Naive thymus-derived CD4-positive, alpha-beta T cell (primary cell): ENCODE measurements at regions not wholly inside any gene's neighbourhood (a gene's known extent, or its start where the extent isn't known, plus 50 kb on each side); places are given as distances from the start of the nearest gene placed in this dataset.

Experiments used
- ATAC-seq: fragments of 150-1000 bp; cut with Tn5 transposase; 2 replicates; pipeline ENCODE4 v1.10.0; 2021; ENCODE audit warnings: mild to moderate bottlenecking, moderate library complexity
- CTCF ChIA-PET: fragments of 350-600 bp; sonication (Branson Sonifier 250); formaldehyde crosslinking; loops from one replicate; lab custom pipeline; 2021; ENCODE audit warnings: antibody characterized with exemption; lab: Charles Lee
- POLR2A ChIA-PET: fragments of 350-600 bp; sonication (Branson Sonifier 250); formaldehyde crosslinking; loops from one replicate; lab custom pipeline; 2021; ENCODE audit warnings: antibody characterized with exemption, inconsistent platforms; lab: Charles Lee
- DNase-seq, 9 donors: peaks; one replicate each; pipeline versions ENCODE4 v3.0.0 to v3.0.0-alpha.2; 2020 to 2022; ENCODE audit warnings: mixed read lengths in 1 of 9
- H3K27ac ChIP-seq: one replicate; pipeline ENCODE4 v1.7.0; 2013; ENCODE audit warnings: mild to moderate bottlenecking, low read depth, low read length, moderate library complexity
- H3K27me3 ChIP-seq, 2 donors: one replicate each; pipeline ENCODE4 v1.7.0; 2013; ENCODE audit warnings: low read length in 2 of 2, mild to moderate bottlenecking in 2 of 2, moderate library complexity in 2 of 2; ENCODE audit not compliant: control insufficient read depth in 2 of 2, insufficient read depth in 2 of 2
- H3K36me3 ChIP-seq, 3 experiments: 1 replicate in 2 of 3; 2 replicates in 1 of 3; pipeline ENCODE4 v1.7.0; 2013; ENCODE audit warnings: low read length in 3 of 3, mild to moderate bottlenecking in 3 of 3, moderate library complexity in 1 of 3; ENCODE audit not compliant: insufficient read depth in 3 of 3, control insufficient read depth in 2 of 3
- H3K4me1 ChIP-seq, 2 donors: one replicate each; pipeline ENCODE4 v1.7.0; 2013; ENCODE audit warnings: low read length in 2 of 2, mild to moderate bottlenecking in 2 of 2, moderate library complexity in 1 of 2; ENCODE audit not compliant: control insufficient read depth in 2 of 2, insufficient read depth in 2 of 2
- H3K4me3 ChIP-seq: 2 replicates; pipeline ENCODE4 v1.7.0; 2013; ENCODE audit warnings: mild to moderate bottlenecking, low read length
- H3K9me3 ChIP-seq, 3 experiments: 1 replicate in 2 of 3; 2 replicates in 1 of 3; pipeline ENCODE4 v1.7.0; 2013; ENCODE audit warnings: low read length in 3 of 3; ENCODE audit not compliant: control insufficient read depth in 2 of 3
- H3K27ac Mint-ChIP-seq, 9 donors: one replicate each; pipeline ENCODE4 v1.8.0; 2020 to 2022; ENCODE audit warnings: mixed read lengths in 9 of 9, mild to moderate bottlenecking in 8 of 9, moderate library complexity in 5 of 9, inconsistent platforms in 2 of 9
- H3K27me3 Mint-ChIP-seq, 5 donors: one replicate each; pipeline ENCODE4 v1.8.0; 2021 to 2022; ENCODE audit warnings: mixed read lengths in 5 of 5, mild to moderate bottlenecking in 1 of 5
- H3K36me3 Mint-ChIP-seq, 5 donors: one replicate each; pipeline ENCODE4 v1.8.0; 2020 to 2022; ENCODE audit warnings: mixed read lengths in 5 of 5, mild to moderate bottlenecking in 3 of 5, inconsistent platforms in 1 of 5
- H3K4me1 Mint-ChIP-seq, 7 donors: one replicate each; pipeline ENCODE4 v1.8.0; 2020 to 2022; ENCODE audit warnings: mixed read lengths in 7 of 7, mild to moderate bottlenecking in 3 of 7, inconsistent platforms in 1 of 7
- H3K4me3 Mint-ChIP-seq, 10 donors: one replicate each; pipeline ENCODE4 v1.8.0; 2020 to 2022; ENCODE audit warnings: mild to moderate bottlenecking in 10 of 10, mixed read lengths in 10 of 10, moderate library complexity in 6 of 10, inconsistent platforms in 2 of 10
- H3K9me3 Mint-ChIP-seq, 11 donors: one replicate each; pipeline ENCODE4 v1.8.0; 2020 to 2022; ENCODE audit warnings: mixed read lengths in 11 of 11, mild to moderate bottlenecking in 4 of 11, inconsistent platforms in 1 of 11, moderate library complexity in 1 of 11
- intact Hi-C, 2 donors: fragments of 100-400 bp; cut with micrococcal nuclease; formaldehyde crosslinking; loops; one replicate each; pipeline ENCODE4 v1.15.1; 2023

DNA sequence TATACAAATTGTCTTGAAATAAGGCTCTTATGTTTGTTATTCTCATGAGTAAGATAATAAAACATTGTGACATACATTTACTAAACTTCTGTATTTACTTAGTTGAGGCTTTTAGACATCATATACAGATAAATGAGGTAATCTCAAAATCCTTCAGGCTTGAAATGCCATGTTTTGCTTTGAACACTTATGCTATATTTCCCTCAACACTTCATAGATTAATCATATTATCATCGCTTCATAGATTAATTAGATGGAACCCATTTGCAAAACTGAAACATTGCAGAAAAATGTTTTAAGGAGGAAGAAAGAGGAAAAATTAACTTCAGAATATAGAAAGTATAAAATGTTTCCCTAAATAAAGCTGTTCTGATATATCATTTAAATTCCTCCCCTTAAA lies 165.0 kb upstream of the CNTNAP2 start:
- peaks cover 0 to 4% (median 0%) of the 10 kb centered on the region in 3 experiments for H3K9me3 ChIP-seq
- Mint-ChIP-seq H3K27me3 (no peaks in the 10 kb centered on the region), H3K36me3 (no peaks in the 10 kb centered on the region), H3K4me1 (no peaks in the 10 kb centered on the region), H3K4me3 (no peak overlapping the region), H3K9me3 (peaks cover 2 to 21% (median 5%) of the 10 kb centered on the region in 11 donors), H3K27ac (no peak overlapping the region)
- no peaks in the 10 kb centered on the region for H3K27me3 ChIP-seq
- no peaks in the 10 kb centered on the region for H3K4me1 ChIP-seq
- no peak overlapping the region for H3K4me3 ChIP-seq
- CTCF ChIA-PET = no interaction called here
- intact Hi-C loops = no loop called here
- no peaks in the 10 kb centered on the region for H3K36me3 ChIP-seq
- ATAC-seq (no peak), DNase-seq (no peak)
- POLR2A ChIA-PET = no interaction called here
- H3K27ac ChIP-seq = no peak overlapping the region

DNA sequence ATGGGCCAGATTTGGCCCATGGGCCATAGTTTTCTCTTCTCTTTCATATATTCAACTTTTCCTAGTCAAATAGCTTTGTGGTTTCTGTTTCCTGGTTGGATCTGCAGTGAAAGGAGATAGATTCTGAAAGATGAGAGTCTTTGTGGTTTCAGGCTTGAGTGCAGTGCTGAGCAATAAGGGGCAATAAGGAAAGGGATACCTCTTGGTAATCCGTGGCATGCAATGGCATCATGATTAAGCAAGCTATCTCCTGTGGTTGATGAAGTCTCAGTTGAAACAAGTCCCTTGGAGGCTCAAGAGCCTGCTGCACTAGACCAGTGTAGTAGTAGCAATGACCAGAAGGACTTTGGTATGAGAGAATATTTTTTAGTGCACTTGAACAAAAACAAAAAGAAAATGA lies 187.7 kb upstream of the CNTNAP2 start:
- ChIA-PET CTCF (no interaction called here), POLR2A (no interaction called here)
- intact Hi-C loops = no loop called here
- H3K27ac ChIP-seq = no peak overlapping the region
- H3K4me1 Mint-ChIP-seq = no peaks in the 10 kb centered on the region
- no peak for ATAC-seq
- no peaks in the 10 kb centered on the region for H3K36me3 Mint-ChIP-seq
- H3K9me3 ChIP-seq = no peaks in the 10 kb centered on the region
- DNase-seq = no peak
- H3K9me3 Mint-ChIP-seq = peaks cover 0 to 16% (median 9%) of the 10 kb centered on the region in 11 donors
- H3K4me1 ChIP-seq = no peaks in the 10 kb centered on the region
- H3K27ac Mint-ChIP-seq = no peak overlapping the region
- no peaks in the 10 kb centered on the region for H3K36me3 ChIP-seq
- H3K27me3 Mint-ChIP-seq = no peaks in the 10 kb centered on the region
- no peak overlapping the region for H3K4me3 ChIP-seq
- no peaks in the 10 kb centered on the region for H3K27me3 ChIP-seq
- no peak overlapping the region for H3K4me3 Mint-ChIP-seq

DNA sequence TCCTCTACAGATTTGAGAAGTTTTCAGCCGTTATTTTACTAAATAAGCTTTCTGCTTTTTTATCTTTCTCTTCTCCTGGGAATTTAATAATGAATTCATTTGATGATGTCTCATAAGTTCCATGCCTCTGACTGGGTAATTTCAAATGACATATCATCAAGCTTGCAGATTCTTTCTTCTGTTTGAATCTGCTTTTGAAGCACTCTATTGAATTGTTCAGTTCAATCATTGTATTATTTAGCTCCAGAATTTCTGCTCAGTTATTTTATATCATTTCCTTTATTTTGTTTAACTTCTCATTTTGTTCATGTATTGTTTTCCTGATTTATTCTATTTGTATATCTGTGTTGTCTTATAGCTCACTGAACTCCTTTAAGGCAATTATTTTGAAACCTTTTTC lies 196.9 kb upstream of the CNTNAP2 start:
- Mint-ChIP-seq H3K27ac (no peak overlapping the region), H3K4me1 (no peaks in the 10 kb centered on the region), H3K9me3 (peaks cover 6 to 48% (median 24%) of the 10 kb centered on the region in 11 donors), H3K27me3 (no peaks in the 10 kb centered on the region), H3K4me3 (no peak overlapping the region), H3K36me3 (peaks cover 0 to 5% (median 0%) of the 10 kb centered on the region in 5 donors)
- Histone ChIP-seq H3K9me3 (peaks cover 0 to 13% (median 0%) of the 10 kb centered on the region in 3 experiments), H3K4me1 (no peaks in the 10 kb centered on the region), H3K27ac (no peak overlapping the region), H3K27me3 (no peaks in the 10 kb centered on the region), H3K4me3 (no peak overlapping the region), H3K36me3 (no peaks in the 10 kb centered on the region)
- ATAC-seq = no peak
- ChIA-PET CTCF (no interaction called here), POLR2A (no interaction called here)
- intact Hi-C loops = no loop called here
- no peak for DNase-seq

DNA sequence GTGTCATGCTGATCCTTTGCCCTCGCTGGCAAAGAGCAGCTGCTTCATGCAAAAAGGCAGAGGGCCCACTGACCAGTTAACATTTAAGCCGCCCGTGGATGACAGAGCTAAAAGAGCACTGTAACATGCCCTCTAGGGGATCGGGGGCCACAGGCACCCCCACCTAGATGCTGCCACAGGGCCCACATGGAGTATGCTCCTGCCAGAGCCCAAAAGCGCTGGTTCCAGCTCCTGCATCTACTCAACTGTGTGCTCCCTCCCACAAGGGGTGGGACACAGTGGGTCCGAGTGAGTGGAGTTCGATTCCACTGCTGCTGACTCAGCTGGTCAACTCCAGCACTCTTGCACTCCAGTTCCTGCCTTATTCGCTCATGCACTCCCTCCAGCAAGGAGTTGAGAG lies 199.8 kb upstream of the CNTNAP2 start:
- Histone ChIP-seq H3K27ac (no peak overlapping the region), H3K4me3 (no peak overlapping the region), H3K9me3 (peaks cover 0 to 13% (median 0%) of the 10 kb centered on the region in 3 experiments), H3K4me1 (no peaks in the 10 kb centered on the region), H3K27me3 (no peaks in the 10 kb centered on the region), H3K36me3 (no peaks in the 10 kb centered on the region)
- ChIA-PET CTCF (no interaction called here), POLR2A (no interaction called here)
- Mint-ChIP-seq H3K4me3 (no peak overlapping the region), H3K36me3 (peaks cover 0 to 5% (median 0%) of the 10 kb centered on the region in 5 donors), H3K4me1 (no peaks in the 10 kb centered on the region), H3K27me3 (no peaks in the 10 kb centered on the region), H3K9me3 (peaks cover 6 to 41% (median 21%) of the 10 kb centered on the region in 11 donors), H3K27ac (no peak overlapping the region)
- ATAC-seq = no peak
- DNase-seq = no peak
- intact Hi-C loops = no loop called here

DNA sequence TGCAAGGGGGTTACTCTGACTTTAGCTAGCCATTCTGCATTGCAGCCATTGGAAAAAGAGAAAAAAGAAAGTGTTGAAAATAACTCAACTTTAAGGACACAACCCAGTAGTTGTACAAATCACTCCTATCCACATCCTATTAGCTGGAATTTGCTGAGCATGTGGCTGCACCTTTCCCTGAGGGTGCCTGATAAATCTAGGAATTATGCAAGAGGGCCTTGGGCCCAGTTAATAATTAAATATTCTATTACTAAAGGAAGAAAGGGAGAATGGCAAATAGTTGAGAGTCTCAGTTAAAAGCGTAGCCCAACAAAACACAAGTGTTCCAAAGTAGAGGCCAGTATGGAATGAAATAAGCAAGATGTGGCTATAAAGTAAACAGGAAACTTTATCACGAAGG lies 200.9 kb upstream of the CNTNAP2 start:
- H3K27me3 Mint-ChIP-seq = no peaks in the 10 kb centered on the region
- DNase-seq (no peak), ATAC-seq (no peak)
- peaks cover 6 to 31% (median 16%) of the 10 kb centered on the region in 11 donors for H3K9me3 Mint-ChIP-seq
- Histone ChIP-seq H3K9me3 (peaks cover 0 to 13% (median 0%) of the 10 kb centered on the region in 3 experiments), H3K27me3 (no peaks in the 10 kb centered on the region), H3K4me1 (no peaks in the 10 kb centered on the region), H3K36me3 (no peaks in the 10 kb centered on the region), H3K4me3 (no peak overlapping the region), H3K27ac (no peak overlapping the region)
- no peak overlapping the region for H3K27ac Mint-ChIP-seq
- H3K36me3 Mint-ChIP-seq = peaks cover 0 to 5% (median 0%) of the 10 kb centered on the region in 5 donors
- ChIA-PET CTCF (no interaction called here), POLR2A (no interaction called here)
- H3K4me1 Mint-ChIP-seq = no peaks in the 10 kb centered on the region
- H3K4me3 Mint-ChIP-seq = no peak overlapping the region
- intact Hi-C loops = no loop called here

GRCh38 chr7:145909991-145910513 lies 206.5 kb upstream of the CNTNAP2 start:
- H3K4me1 ChIP-seq = no peaks in the 10 kb centered on the region
- no peaks in the 10 kb centered on the region for H3K27me3 ChIP-seq
- Mint-ChIP-seq H3K4me1 (no peaks in the 10 kb centered on the region), H3K36me3 (no peaks in the 10 kb centered on the region), H3K27ac (no peak overlapping the region), H3K27me3 (no peaks in the 10 kb centered on the region), H3K4me3 (no peak overlapping the region), H3K9me3 (peaks cover 0 to 7% (median 0%) of the 10 kb centered on the region in 11 donors)
- POLR2A ChIA-PET = no interaction called here
- no peak overlapping the region for H3K4me3 ChIP-seq
- DNase-seq (no peak), ATAC-seq (no peak)
- H3K9me3 ChIP-seq = no peaks in the 10 kb centered on the region
- CTCF ChIA-PET = no interaction called here
- intact Hi-C loops = no loop called here
- H3K36me3 ChIP-seq = no peaks in the 10 kb centered on the region
- no peak overlapping the region for H3K27ac ChIP-seq

DNA sequence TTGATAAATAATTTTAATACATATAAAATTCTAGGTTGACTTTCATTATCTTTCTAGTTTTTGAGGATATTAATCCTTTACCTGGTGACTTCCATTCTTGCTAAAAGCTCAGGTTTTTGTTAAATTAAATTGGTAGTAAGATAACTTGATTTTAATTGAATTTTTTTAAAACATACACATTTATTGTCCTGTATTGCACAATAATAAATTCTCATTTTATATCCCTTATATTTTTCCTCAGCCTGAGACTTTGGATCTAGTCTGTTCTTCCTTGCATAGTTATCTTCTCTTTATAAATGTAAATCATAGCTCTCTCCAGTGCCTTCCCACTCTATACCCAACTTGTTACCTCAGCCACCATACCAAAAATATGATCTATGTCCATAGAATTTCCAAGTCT lies 212.9 kb upstream of the CNTNAP2 start:
- Mint-ChIP-seq H3K27me3 (no peaks in the 10 kb centered on the region), H3K9me3 (peaks cover 0 to 34% (median 7%) of the 10 kb centered on the region in 11 donors), H3K27ac (no peak overlapping the region), H3K4me3 (no peak overlapping the region), H3K4me1 (no peaks in the 10 kb centered on the region), H3K36me3 (no peaks in the 10 kb centered on the region)
- ATAC-seq (no peak), DNase-seq (no peak)
- intact Hi-C loops = no loop called here
- Histone ChIP-seq H3K9me3 (no peaks in the 10 kb centered on the region), H3K4me1 (no peaks in the 10 kb centered on the region), H3K4me3 (no peak overlapping the region), H3K27ac (no peak overlapping the region), H3K36me3 (no peaks in the 10 kb centered on the region), H3K27me3 (no peaks in the 10 kb centered on the region)
- ChIA-PET POLR2A (no interaction called here), CTCF (no interaction called here)
